ENCODE measurements at regions not wholly inside any gene's neighbourhood (a gene's known extent, or its start where the extent isn't known, plus 50 kb on each side); places are given as distances from the start of the nearest gene placed in this dataset.

- TF ChIP-seq FOXJ3 (CRISPR knock-in tag; IDR thresholded peaks at IDR 0.05) = no peak
These were observed 92.0 kb downstream of the NAA11 start (continued) for GRCh38 chr4:79233820-79234219.

- Histone ChIP-seq H3K27me3 (ENCODE audit: control insufficient read depth in 2 of 2, insufficient read depth in 2 of 2, low read length in 2 of 2) (no peaks in the 10 kb centered on the region), H3K4me2 (ENCODE audit: insufficient read depth, low read length) (no peak overlapping the region), H4K20me1 (replicated peaks; ENCODE audit: control insufficient read depth, insufficient read depth, low read length) (no peaks in the 10 kb centered on the region), H3K9ac (ENCODE audit: insufficient read depth in 1 of 2, low read depth in 2 of 2, low read length in 2 of 2) (no peak overlapping the region), H2AFZ (ENCODE audit: low read depth, low read length) (no peak overlapping the region), H3K27ac (ENCODE audit: extremely low read depth, low read depth, low read length) (no peak overlapping the region), H3K9me1 (ENCODE audit: control insufficient read depth, insufficient read depth, low read length) (no peaks in the 10 kb centered on the region), H3K4me1 (replicated peaks in 1 of 2; ENCODE audit: control insufficient read depth in 2 of 2, insufficient read depth in 2 of 2, low read length in 2 of 2) (peaks cover 3 to 15% of the 10 kb centered on the region in 2 experiments; a peak in 2 of 5 replicates), H3K9me3 (replicated peaks; ENCODE audit: control insufficient read depth, insufficient read depth, low read depth, low read length) (peaks cover 5% of the 10 kb centered on the region), H3K4me3 (no peak overlapping the region), H3K79me2 (ENCODE audit: control insufficient read depth, insufficient read depth, low read length) (peaks cover 25% of the 10 kb centered on the region), H3K36me3 (ENCODE audit: control insufficient read depth, insufficient read depth, low read length) (peaks cover 9% of the 10 kb centered on the region; the same call in 2 of the 3 replicates)
- no peak for DNase-seq (ENCODE audit: extremely low read depth in 1 of 4, low spot score in 3 of 4)
- no peak; the same call in 2 of the 3 replicates for ATAC-seq
- FAIRE-seq = no peak
- ChIA-PET POLR2A (no interaction called here), CTCF (ENCODE audit: low intra/inter-chr PET ratio) (no interaction called here)
- no peak for TF ChIP-seq ZNF280B (CRISPR knock-in tag; IDR thresholded peaks at IDR 0.05)
- no peak for TF ChIP-seq MGA (IDR thresholded peaks at IDR 0.05)
- no peak for TF ChIP-seq RBM15 (IDR thresholded peaks at IDR 0.05; ENCODE audit: insufficient read depth, low read length)
- no peak for TF ChIP-seq SFPQ (IDR thresholded peaks at IDR 0.05; ENCODE audit: low read depth, low read length)
- no TSS peak for BruUV-seq (replicated peaks)
- in situ Hi-C loops (cut with MboI) = no loop called here
- intact Hi-C loops (cut with micrococcal nuclease) = no loop called here
These were observed 93.3 kb downstream of the NAA11 start for GRCh38 chr4:79232540-79232939.

All from K562 (cell line).